MV-4-11 (cell line): ENCODE measurements at regions not wholly inside any gene's neighbourhood (a gene's known extent, or its start where the extent isn't known, plus 50 kb on each side); places are given as distances from the start of the nearest gene placed in this dataset.

ENCODE experiments used
- DNase-seq: peaks from one replicate; lab custom pipeline; 2025; lab: John Stamatoyannopoulos, UW

- no peak for DNase-seq
Measured at GRCh38 chr20:43863821-43864544, 50.7 kb upstream of the TOX2 start.

DNA sequence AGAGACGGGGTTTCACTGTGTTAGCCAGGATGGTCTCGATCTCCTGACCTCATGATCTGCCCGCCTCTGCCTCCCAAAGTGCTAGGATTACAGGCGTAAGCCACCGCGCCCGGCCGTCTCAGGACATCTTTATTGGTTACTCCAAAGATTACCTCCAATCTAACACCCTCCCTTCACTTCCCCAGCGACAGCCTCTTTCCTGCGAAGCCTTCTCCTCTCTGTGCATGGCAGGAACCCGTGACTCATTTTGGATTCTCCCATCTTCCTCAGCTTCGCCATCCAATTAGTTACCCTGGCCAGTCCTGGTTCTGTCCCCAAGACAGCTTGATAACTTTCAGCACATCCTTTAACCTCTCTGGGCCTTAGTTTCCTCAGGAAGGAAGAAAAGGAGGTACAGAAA lies 51.3 kb upstream of the TOX2 start:
- DNase-seq, result no peak

- no peak for DNase-seq
Measured at GRCh38 chr20:43862438-43862837, 52.2 kb upstream of the TOX2 start.

DNA sequence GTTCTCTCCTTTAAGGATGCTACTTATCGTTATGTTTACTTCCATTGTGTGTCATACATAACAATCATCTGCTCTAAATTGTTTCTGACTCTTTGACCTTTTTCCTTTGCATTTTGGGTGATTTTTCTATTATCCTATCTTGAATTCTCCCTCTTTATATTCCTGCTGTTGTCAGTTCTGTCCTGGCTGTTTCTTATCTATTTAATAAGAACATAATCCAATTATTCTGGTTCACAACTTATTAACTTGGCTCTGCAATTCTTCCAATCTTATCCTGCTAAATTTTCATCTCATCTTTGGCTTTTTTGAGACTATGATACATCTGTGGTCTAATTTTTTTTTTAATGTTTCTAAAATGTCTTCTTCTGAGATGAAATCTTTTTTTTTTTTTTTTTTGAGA lies 54.7 kb upstream of the TOX2 start:
- no peak for DNase-seq

DNA sequence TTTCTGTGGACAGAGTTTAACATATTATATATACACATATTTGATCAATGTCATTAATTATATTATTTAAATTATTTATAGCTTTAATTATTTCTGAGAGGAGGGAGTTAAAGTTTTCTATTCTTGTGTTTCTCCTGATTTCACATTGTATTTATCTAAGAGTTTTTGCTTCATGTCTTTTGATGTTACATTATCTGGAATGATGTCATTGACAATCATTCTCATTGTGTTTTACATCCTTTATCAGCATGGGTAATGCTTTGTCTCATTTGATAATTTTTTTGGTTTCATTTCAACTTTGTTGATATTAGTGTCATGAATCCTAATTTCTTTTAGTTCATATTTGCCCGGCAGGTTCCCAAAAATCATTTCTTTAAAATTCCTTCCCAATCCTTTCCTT lies 56.7 kb upstream of the TOX2 start:
- no peak for DNase-seq

- DNase-seq, result no peak
Measured at GRCh38 chr20:43857127-43857526, 57.5 kb upstream of the TOX2 start.

- no peak for DNase-seq
Measured at GRCh38 chr20:43855803-43856202, 58.8 kb upstream of the TOX2 start.

- no peak for DNase-seq
Measured at GRCh38 chr20:43853918-43854317, 60.7 kb upstream of the TOX2 start.

- DNase-seq, result no peak
Measured at GRCh38 chr20:43853174-43853803, 61.4 kb upstream of the TOX2 start.

- no peak for DNase-seq
Measured at GRCh38 chr20:43849496-43850186, 65.0 kb upstream of the TOX2 start.

- no peak for DNase-seq
Measured at GRCh38 chr20:43846516-43846905, 68.1 kb upstream of the TOX2 start.

- DNase-seq, result peak; percentile 35
Measured at GRCh38 chr20:43844778-43845614, 69.7 kb upstream of the TOX2 start.

- no peak for DNase-seq
Measured at GRCh38 chr20:43843965-43844660, 70.5 kb upstream of the TOX2 start.

DNA sequence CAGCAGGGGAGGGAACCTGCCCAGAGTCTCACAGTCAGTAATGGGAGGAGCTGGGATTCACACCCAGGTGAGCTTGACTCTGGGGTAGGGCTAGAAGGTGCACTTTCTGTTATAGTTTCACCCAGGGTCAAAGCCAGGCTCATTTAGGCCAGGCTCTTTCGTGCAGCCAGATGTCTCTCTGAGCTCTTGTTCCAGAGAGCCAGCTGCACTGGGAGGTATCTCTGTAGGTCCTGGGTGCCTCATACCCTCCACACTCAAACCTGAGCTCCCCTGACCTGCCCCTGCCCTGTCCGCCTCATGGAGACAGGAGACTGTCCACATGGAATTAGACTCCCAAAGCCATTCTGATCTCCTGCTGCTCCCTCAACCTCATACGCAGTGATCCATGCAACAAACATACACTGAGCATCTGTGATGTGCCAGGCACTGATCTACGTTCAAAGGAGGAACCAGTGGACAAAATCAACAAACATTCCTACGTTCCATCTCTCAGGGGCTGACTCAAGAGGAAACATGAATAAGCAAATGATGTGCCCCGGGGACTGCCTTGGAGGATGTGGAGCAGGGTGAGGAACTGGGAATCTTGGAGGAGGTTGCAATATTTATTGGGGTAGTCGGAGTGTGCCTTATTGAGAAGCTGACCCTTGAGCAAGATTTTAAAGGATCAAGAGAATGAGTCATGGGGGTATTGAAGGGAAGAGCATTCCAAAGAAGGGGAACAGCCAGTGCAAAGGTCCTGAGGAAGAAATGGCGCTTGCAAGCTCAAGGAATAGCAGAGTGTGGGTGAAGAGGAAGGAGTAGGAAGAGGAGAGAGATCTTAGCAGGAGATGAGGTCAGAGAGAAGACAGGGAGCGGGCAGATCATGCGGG lies 71.3 kb upstream of the TOX2 start:
- DNase-seq, result no peak

- DNase-seq, result no peak
Measured at GRCh38 chr20:43842126-43843020, 72.3 kb upstream of the TOX2 start.

DNA sequence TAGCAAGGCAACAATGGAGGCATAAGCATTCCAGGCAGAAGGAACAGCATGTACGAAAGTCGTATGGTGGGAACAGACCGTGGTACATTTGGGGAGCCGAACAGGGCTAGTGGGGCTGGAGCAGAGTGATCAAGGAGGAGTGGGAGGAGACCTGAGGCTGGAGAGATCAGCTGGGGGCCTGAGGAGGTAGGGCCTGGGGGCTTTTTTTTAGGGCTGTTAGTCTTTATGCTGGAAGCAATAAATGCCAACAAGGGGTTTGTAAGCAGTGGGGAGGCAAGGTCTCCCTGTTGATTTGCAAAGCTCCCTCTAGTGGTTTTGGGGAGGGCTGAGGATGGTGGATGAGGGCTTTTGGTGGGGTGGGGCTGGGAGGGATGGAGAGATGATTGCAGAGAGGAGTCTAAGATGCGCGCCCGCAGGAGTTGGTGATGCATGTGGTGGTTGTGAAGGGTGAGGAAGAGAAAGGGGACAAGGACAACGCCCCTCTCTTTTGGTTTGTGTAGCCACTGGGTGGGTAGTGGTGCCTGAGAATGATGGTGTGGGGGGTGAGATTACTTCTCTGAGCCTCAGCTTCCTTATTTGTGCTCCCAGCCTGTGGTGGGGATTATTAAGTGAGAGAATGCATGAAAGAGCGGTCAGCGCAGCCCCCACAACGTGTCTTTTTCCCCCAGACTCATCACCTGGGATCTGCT lies 74.1 kb upstream of the TOX2 start:
- DNase-seq, result peak; percentile 33

GRCh38 chr20:43839793-43840199 lies 74.9 kb upstream of the TOX2 start:
- DNase-seq, result no peak

- no peak for DNase-seq
Measured at GRCh38 chr20:43838703-43839060, 76.0 kb upstream of the TOX2 start.
